Ectodermal cell (in vitro differentiated cells): ENCODE measurements at regions not wholly inside any gene's neighbourhood (a gene's known extent, or its start where the extent isn't known, plus 50 kb on each side); places are given as distances from the start of the nearest gene placed in this dataset.

Source experiments
- H3K27ac ChIP-seq: 2 replicates; pipeline ENCODE4 v1.7.0; 2013; ENCODE audit warnings: mild to moderate bottlenecking, low read depth, low read length; ENCODE audit not compliant: insufficient read depth, poor library complexity, severe bottlenecking
- H3K27me3 ChIP-seq: 2 replicates; pipeline ENCODE4 v1.7.0; 2013; ENCODE audit warnings: mild to moderate bottlenecking, low read length; ENCODE audit not compliant: insufficient read depth, control insufficient read depth, poor library complexity, severe bottlenecking
- H3K36me3 ChIP-seq: one replicate; pipeline ENCODE4 v1.7.0; 2013; ENCODE audit warnings: low read length; ENCODE audit not compliant: control insufficient read depth, insufficient read depth
- H3K4me1 ChIP-seq: one replicate; pipeline ENCODE4 v1.7.0; 2013; ENCODE audit warnings: low read length; ENCODE audit not compliant: control insufficient read depth, insufficient read depth
- H3K4me3 ChIP-seq: 2 replicates; pipeline ENCODE4 v1.7.0; 2013; ENCODE audit warnings: low read depth, low read length, control low read depth; ENCODE audit not compliant: insufficient read depth
- H3K9me3 ChIP-seq: 2 replicates; pipeline ENCODE4 v1.7.0; 2013; ENCODE audit warnings: mild to moderate bottlenecking, low read length, moderate library complexity; ENCODE audit not compliant: control insufficient read depth
- WGBS, 2 experiments: methylation state at CpG; one replicate each; pipeline ENCODE4 v1.1.7; 2013; ENCODE audit warnings: missing lambda C conversion rate in 2 of 2; 5-methylcytosine and 5-hydroxymethylcytosine counted together

- Histone ChIP-seq H3K27me3 (no peaks in the 10 kb centered on the region), H3K27ac (no peak overlapping the region), H3K36me3 (no peaks in the 10 kb centered on the region), H3K4me3 (no peak overlapping the region), H3K4me1 (no peaks in the 10 kb centered on the region), H3K9me3 (no peaks in the 10 kb centered on the region)
Observed at GRCh38 chr7:85702348-85702747, 515.5 kb upstream of the SEMA3D start.

- 90% methylated on average over 2 of the region's 2 CpGs for WGBS, 2 experiments
- H3K4me1 ChIP-seq: no peaks in the 10 kb centered on the region
- no peaks in the 10 kb centered on the region for H3K9me3 ChIP-seq
- no peak overlapping the region for H3K27ac ChIP-seq
- no peaks in the 10 kb centered on the region for H3K36me3 ChIP-seq
- H3K4me3 ChIP-seq: no peak overlapping the region
- no peaks in the 10 kb centered on the region for H3K27me3 ChIP-seq
Observed at GRCh38 chr7:85699482-85699881, 512.6 kb upstream of the SEMA3D start.

GRCh38 chr7:85695533-85695932 is 508.7 kb upstream of the SEMA3D start:
- 85% methylated on average over 1 of the region's 1 CpG; no CpG with 5 or more reads in 1 of the 2 experiments for WGBS, 2 experiments

GRCh38 chr7:85695041-85695440 is 508.2 kb upstream of the SEMA3D start:
- Histone ChIP-seq H3K27ac (no peak overlapping the region), H3K4me3 (no peak overlapping the region), H3K9me3 (no peaks in the 10 kb centered on the region), H3K4me1 (no peaks in the 10 kb centered on the region), H3K27me3 (no peaks in the 10 kb centered on the region), H3K36me3 (no peaks in the 10 kb centered on the region)

More at GRCh38 chr7:85695533-85695932, 508.7 kb upstream of the SEMA3D start:
- H3K4me3 ChIP-seq: no peak overlapping the region
- H3K4me1 ChIP-seq: no peaks in the 10 kb centered on the region
- H3K27me3 ChIP-seq: no peaks in the 10 kb centered on the region
- no peaks in the 10 kb centered on the region for H3K9me3 ChIP-seq
- H3K36me3 ChIP-seq: no peaks in the 10 kb centered on the region
- H3K27ac ChIP-seq: no peak overlapping the region

GRCh38 chr7:85693326-85693725 is 506.5 kb upstream of the SEMA3D start:
- Histone ChIP-seq H3K36me3 (no peaks in the 10 kb centered on the region), H3K27me3 (no peaks in the 10 kb centered on the region), H3K27ac (no peak overlapping the region), H3K4me1 (no peaks in the 10 kb centered on the region), H3K9me3 (no peaks in the 10 kb centered on the region), H3K4me3 (no peak overlapping the region)
- WGBS, 2 experiments: 94 to 100% methylated on average over 2 of the region's 2 CpGs

- 95 to 98% methylated on average over 2 of the region's 2 CpGs for WGBS, 2 experiments
Observed at GRCh38 chr7:85688712-85689111, 501.9 kb upstream of the SEMA3D start.

GRCh38 chr7:85686401-85687181 is 499.7 kb upstream of the SEMA3D start:
- Histone ChIP-seq H3K9me3 (no peaks in the 10 kb centered on the region), H3K4me1 (no peaks in the 10 kb centered on the region), H3K27ac (no peak overlapping the region), H3K36me3 (no peaks in the 10 kb centered on the region), H3K4me3 (no peak overlapping the region), H3K27me3 (no peaks in the 10 kb centered on the region)
- 89 to 93% methylated on average over 7 of the region's 7 CpGs for WGBS, 2 experiments

More at GRCh38 chr7:85688712-85689111, 501.9 kb upstream of the SEMA3D start:
- H3K27me3 ChIP-seq: no peaks in the 10 kb centered on the region
- no peaks in the 10 kb centered on the region for H3K36me3 ChIP-seq
- H3K4me1 ChIP-seq: no peaks in the 10 kb centered on the region
- no peak overlapping the region for H3K27ac ChIP-seq
- no peak overlapping the region for H3K4me3 ChIP-seq
- H3K9me3 ChIP-seq: no peaks in the 10 kb centered on the region

- Histone ChIP-seq H3K4me1 (no peaks in the 10 kb centered on the region), H3K4me3 (no peak overlapping the region), H3K9me3 (no peaks in the 10 kb centered on the region), H3K27me3 (no peaks in the 10 kb centered on the region), H3K36me3 (no peaks in the 10 kb centered on the region), H3K27ac (no peak overlapping the region)
Observed at GRCh38 chr7:85685901-85686300, 499.0 kb upstream of the SEMA3D start.

GRCh38 chr7:85682833-85683620 is 496.2 kb upstream of the SEMA3D start:
- H3K4me1 ChIP-seq: no peaks in the 10 kb centered on the region
- no peak overlapping the region for H3K27ac ChIP-seq
- no CpG with 5 or more reads among the region's 1 CpG for WGBS, 2 experiments
- no peak overlapping the region for H3K4me3 ChIP-seq
- H3K9me3 ChIP-seq: no peaks in the 10 kb centered on the region
- H3K36me3 ChIP-seq: no peaks in the 10 kb centered on the region
- no peaks in the 10 kb centered on the region for H3K27me3 ChIP-seq

- 80 to 100% methylated on average over 1 to 2 of the region's 2 CpGs for WGBS, 2 experiments
- H3K4me1 ChIP-seq: no peaks in the 10 kb centered on the region
- H3K4me3 ChIP-seq: no peak overlapping the region
- H3K9me3 ChIP-seq: no peaks in the 10 kb centered on the region
- no peak overlapping the region for H3K27ac ChIP-seq
- no peaks in the 10 kb centered on the region for H3K36me3 ChIP-seq
- no peaks in the 10 kb centered on the region for H3K27me3 ChIP-seq
Observed at GRCh38 chr7:85681241-85681640, 494.4 kb upstream of the SEMA3D start.
